ENCODE measurements at regions not wholly inside any gene's neighbourhood (a gene's known extent, or its start where the extent isn't known, plus 50 kb on each side); places are given as distances from the start of the nearest gene placed in this dataset.
"Not testable (repeated sequence)": the region's sequence is repeated elsewhere in the genome, so short reads cannot be mapped to it uniquely, and the experiment has no call there.

DNA sequence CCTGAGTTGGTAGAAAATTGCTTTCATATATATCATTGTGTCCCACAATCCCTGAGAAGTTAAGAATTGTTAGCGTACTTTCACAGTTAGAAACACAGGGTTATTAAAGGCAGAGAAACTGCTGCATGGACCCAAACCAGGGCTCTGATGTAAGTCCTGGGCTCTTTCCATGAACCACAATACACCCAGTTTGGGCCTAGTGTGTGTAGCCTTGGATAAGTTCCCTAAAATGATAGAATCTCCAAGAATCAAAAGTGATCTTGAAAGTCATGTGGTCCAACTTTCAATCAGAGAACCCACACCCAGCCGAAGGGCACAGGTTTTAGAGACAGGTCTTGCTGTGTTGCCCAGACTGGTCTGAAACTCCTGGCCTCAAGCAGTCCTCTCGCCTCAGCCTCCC lies 257.8 kb upstream of the KLF3 start:
- H3K9me3 ChIP-seq (ENCODE audit: control insufficient read depth in 1 of 2, low read length in 2 of 2) = no peaks in the 10 kb centered on the region
- no peak overlapping the region for H3K4me3 ChIP-seq (ENCODE audit: low read depth in 1 of 2, low read length in 2 of 2)
- H3K27me3 ChIP-seq (ENCODE audit: control insufficient read depth in 1 of 2, insufficient read depth in 2 of 2, low read length in 2 of 2) = no peaks in the 10 kb centered on the region
- H3K36me3 ChIP-seq (ENCODE audit: control insufficient read depth in 1 of 2, insufficient read depth in 2 of 2, low read length in 2 of 2) = no peaks in the 10 kb centered on the region
- no peak overlapping the region for H3K27ac ChIP-seq (ENCODE audit: low read depth, low read length)
- H3K4me1 ChIP-seq (ENCODE audit: control insufficient read depth in 1 of 2, insufficient read depth in 2 of 2, low read length in 2 of 2) = peaks cover 0 to 4% of the 10 kb centered on the region in 2 donors
- no peak overlapping the region for H3K9ac ChIP-seq (ENCODE audit: low read depth in 1 of 2, low read length in 2 of 2)

DNA sequence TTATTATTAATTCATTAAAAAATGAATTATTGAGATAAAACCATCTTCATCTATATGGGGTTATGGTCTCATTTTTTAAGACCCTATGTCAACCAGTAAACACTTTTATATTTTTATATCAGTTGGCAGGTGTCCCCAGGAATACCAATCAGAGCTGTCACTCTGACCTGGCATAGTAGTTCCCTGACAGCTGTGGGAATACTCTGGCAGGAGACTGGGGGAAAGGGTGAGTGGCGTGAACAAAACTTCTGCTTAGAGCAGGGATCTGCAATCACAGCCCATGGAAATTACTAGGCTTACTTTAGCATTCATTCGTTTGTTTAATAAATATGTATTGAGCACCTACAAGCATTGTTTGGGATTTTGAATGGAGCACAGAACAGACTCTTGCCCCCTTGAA lies 254.1 kb upstream of the KLF3 start:
- Histone ChIP-seq H3K4me3 (ENCODE audit: low read depth in 1 of 2, low read length in 2 of 2) (no peak overlapping the region), H3K27me3 (ENCODE audit: control insufficient read depth in 1 of 2, insufficient read depth in 2 of 2, low read length in 2 of 2) (no peaks in the 10 kb centered on the region), H3K4me1 (ENCODE audit: control insufficient read depth in 1 of 2, insufficient read depth in 2 of 2, low read length in 2 of 2) (peaks cover 14 to 34% of the 10 kb centered on the region in 2 donors), H3K9me3 (ENCODE audit: control insufficient read depth in 1 of 2, low read length in 2 of 2) (no peaks in the 10 kb centered on the region), H3K36me3 (ENCODE audit: control insufficient read depth in 1 of 2, insufficient read depth in 2 of 2, low read length in 2 of 2) (no peaks in the 10 kb centered on the region), H3K9ac (ENCODE audit: low read depth in 1 of 2, low read length in 2 of 2) (no peak overlapping the region), H3K27ac (ENCODE audit: low read depth, low read length) (no peak overlapping the region)

- no peak overlapping the region for H3K27ac ChIP-seq (ENCODE audit: low read depth, low read length)
- H3K36me3 ChIP-seq (ENCODE audit: control insufficient read depth in 1 of 2, insufficient read depth in 2 of 2, low read length in 2 of 2) = no peaks in the 10 kb centered on the region
- H3K4me1 ChIP-seq (ENCODE audit: control insufficient read depth in 1 of 2, insufficient read depth in 2 of 2, low read length in 2 of 2) = peaks cover 14 to 37% of the 10 kb centered on the region in 2 donors
Observed at GRCh38 chr4:38411092-38411491, 252.9 kb upstream of the KLF3 start.

GRCh38 chr4:38411981-38412536 lies 251.9 kb upstream of the KLF3 start:
- peaks cover 14 to 37% of the 10 kb centered on the region in 2 donors for H3K4me1 ChIP-seq (ENCODE audit: control insufficient read depth in 1 of 2, insufficient read depth in 2 of 2, low read length in 2 of 2)
- no peaks in the 10 kb centered on the region for H3K9me3 ChIP-seq (ENCODE audit: control insufficient read depth in 1 of 2, low read length in 2 of 2)
- no peaks in the 10 kb centered on the region for H3K27me3 ChIP-seq (ENCODE audit: control insufficient read depth in 1 of 2, insufficient read depth in 2 of 2, low read length in 2 of 2)
- no peaks in the 10 kb centered on the region for H3K36me3 ChIP-seq (ENCODE audit: control insufficient read depth in 1 of 2, insufficient read depth in 2 of 2, low read length in 2 of 2)
- H3K4me3 ChIP-seq (ENCODE audit: low read depth in 1 of 2, low read length in 2 of 2) = no peak overlapping the region
- peak overlapping the region in 1 of 2 donors; percentile 27 for H3K9ac ChIP-seq (ENCODE audit: low read depth in 1 of 2, low read length in 2 of 2)
- no peak overlapping the region for H3K27ac ChIP-seq (ENCODE audit: low read depth, low read length)

More at GRCh38 chr4:38411092-38411491, 252.9 kb upstream of the KLF3 start:
- Histone ChIP-seq H3K27me3 (ENCODE audit: control insufficient read depth in 1 of 2, insufficient read depth in 2 of 2, low read length in 2 of 2) (no peaks in the 10 kb centered on the region), H3K4me3 (ENCODE audit: low read depth in 1 of 2, low read length in 2 of 2) (no peak overlapping the region), H3K9ac (ENCODE audit: low read depth in 1 of 2, low read length in 2 of 2) (no peak overlapping the region), H3K9me3 (ENCODE audit: control insufficient read depth in 1 of 2, low read length in 2 of 2) (no peaks in the 10 kb centered on the region)

DNA sequence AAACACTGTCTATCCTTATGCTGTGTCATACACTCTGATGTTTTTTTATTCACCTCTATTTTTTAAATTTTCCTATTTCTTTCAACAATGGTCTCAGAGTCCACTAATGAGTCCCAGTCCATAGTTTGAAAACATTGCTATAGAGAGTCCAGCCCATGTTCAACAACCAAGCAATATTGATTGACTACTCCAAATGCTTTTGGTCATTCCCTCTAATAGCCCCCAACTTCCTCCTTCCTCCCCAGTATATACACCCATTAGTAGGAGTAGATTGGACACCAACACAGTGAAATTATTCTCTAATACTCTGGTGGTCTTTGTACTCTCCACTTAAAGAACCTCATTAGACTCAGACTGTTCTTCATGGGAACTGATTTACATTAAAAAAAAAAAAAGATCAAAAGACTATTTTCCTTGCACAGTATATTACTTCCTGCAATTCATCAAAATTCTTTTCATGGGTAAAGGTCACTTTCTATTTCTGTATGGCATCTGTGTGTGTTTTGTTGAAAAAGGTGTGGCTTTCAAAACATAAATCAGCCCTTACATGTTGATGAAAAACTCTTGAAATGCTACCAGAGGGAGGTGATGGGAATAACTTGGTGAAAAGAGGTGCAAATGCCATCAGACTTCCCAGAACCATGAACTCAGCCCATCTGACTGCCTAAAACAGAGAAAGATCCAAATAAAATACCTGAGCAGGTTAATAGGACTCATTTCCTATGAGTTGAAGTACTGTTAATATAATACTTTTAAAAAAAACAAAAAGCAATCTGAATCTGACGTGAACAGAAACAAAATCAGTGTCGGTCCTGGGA lies 250.3 kb upstream of the KLF3 start:
- H3K9me3 ChIP-seq (ENCODE audit: control insufficient read depth in 1 of 2, low read length in 2 of 2) = no peaks in the 10 kb centered on the region
- no peaks in the 10 kb centered on the region for H3K36me3 ChIP-seq (ENCODE audit: control insufficient read depth in 1 of 2, insufficient read depth in 2 of 2, low read length in 2 of 2)
- peaks cover 14 to 37% of the 10 kb centered on the region in 2 donors for H3K4me1 ChIP-seq (ENCODE audit: control insufficient read depth in 1 of 2, insufficient read depth in 2 of 2, low read length in 2 of 2)
- H3K27me3 ChIP-seq (ENCODE audit: control insufficient read depth in 1 of 2, insufficient read depth in 2 of 2, low read length in 2 of 2) = no peaks in the 10 kb centered on the region
- peak overlapping the region; percentile 30 for H3K4me3 ChIP-seq (ENCODE audit: low read depth in 1 of 2, low read length in 2 of 2)
- peak overlapping the region; percentile 11 for H3K27ac ChIP-seq (ENCODE audit: low read depth, low read length)
- no peak overlapping the region for H3K9ac ChIP-seq (ENCODE audit: low read depth in 1 of 2, low read length in 2 of 2)

- no peak overlapping the region for H3K27ac ChIP-seq (ENCODE audit: low read depth, low read length)
- H3K4me1 ChIP-seq (ENCODE audit: control insufficient read depth in 1 of 2, insufficient read depth in 2 of 2, low read length in 2 of 2) = peaks cover 14 to 37% of the 10 kb centered on the region in 2 donors
- no peak overlapping the region for H3K9ac ChIP-seq (ENCODE audit: low read depth in 1 of 2, low read length in 2 of 2)
- H3K27me3 ChIP-seq (ENCODE audit: control insufficient read depth in 1 of 2, insufficient read depth in 2 of 2, low read length in 2 of 2) = no peaks in the 10 kb centered on the region
- no peak overlapping the region for H3K4me3 ChIP-seq (ENCODE audit: low read depth in 1 of 2, low read length in 2 of 2)
- no peaks in the 10 kb centered on the region for H3K36me3 ChIP-seq (ENCODE audit: control insufficient read depth in 1 of 2, insufficient read depth in 2 of 2, low read length in 2 of 2)
- H3K9me3 ChIP-seq (ENCODE audit: control insufficient read depth in 1 of 2, low read length in 2 of 2) = no peaks in the 10 kb centered on the region
Observed at GRCh38 chr4:38414410-38414809, 249.6 kb upstream of the KLF3 start.

GRCh38 chr4:38415682-38416081 lies 248.3 kb upstream of the KLF3 start:
- Histone ChIP-seq H3K4me1 (ENCODE audit: control insufficient read depth in 1 of 2, insufficient read depth in 2 of 2, low read length in 2 of 2) (peaks cover 11 to 37% of the 10 kb centered on the region in 2 donors), H3K9ac (ENCODE audit: low read depth in 1 of 2, low read length in 2 of 2) (no peak overlapping the region), H3K27me3 (ENCODE audit: control insufficient read depth in 1 of 2, insufficient read depth in 2 of 2, low read length in 2 of 2) (no peaks in the 10 kb centered on the region), H3K4me3 (ENCODE audit: low read depth in 1 of 2, low read length in 2 of 2) (no peak overlapping the region), H3K9me3 (ENCODE audit: control insufficient read depth in 1 of 2, low read length in 2 of 2) (peaks cover 0 to 5% of the 10 kb centered on the region in 2 donors), H3K27ac (ENCODE audit: low read depth, low read length) (no peak overlapping the region), H3K36me3 (ENCODE audit: control insufficient read depth in 1 of 2, insufficient read depth in 2 of 2, low read length in 2 of 2) (no peaks in the 10 kb centered on the region)

GRCh38 chr4:38416450-38417014 lies 247.5 kb upstream of the KLF3 start:
- H3K9me3 ChIP-seq (ENCODE audit: control insufficient read depth in 1 of 2, low read length in 2 of 2) = peaks cover 0 to 5% of the 10 kb centered on the region in 2 donors
- H3K9ac ChIP-seq (ENCODE audit: low read depth in 1 of 2, low read length in 2 of 2) = no peak overlapping the region
- no peak overlapping the region for H3K4me3 ChIP-seq (ENCODE audit: low read depth in 1 of 2, low read length in 2 of 2)
- H3K27me3 ChIP-seq (ENCODE audit: control insufficient read depth in 1 of 2, insufficient read depth in 2 of 2, low read length in 2 of 2) = no peaks in the 10 kb centered on the region
- no peaks in the 10 kb centered on the region for H3K36me3 ChIP-seq (ENCODE audit: control insufficient read depth in 1 of 2, insufficient read depth in 2 of 2, low read length in 2 of 2)
- peaks cover 9 to 35% of the 10 kb centered on the region in 2 donors for H3K4me1 ChIP-seq (ENCODE audit: control insufficient read depth in 1 of 2, insufficient read depth in 2 of 2, low read length in 2 of 2)
- no peak overlapping the region for H3K27ac ChIP-seq (ENCODE audit: low read depth, low read length)

- not testable (repeated sequence) for H3K9me3 ChIP-seq (ENCODE audit: control insufficient read depth in 1 of 2, low read length in 2 of 2); H3K27me3 ChIP-seq (ENCODE audit: control insufficient read depth in 1 of 2, insufficient read depth in 2 of 2, low read length in 2 of 2); H3K9ac ChIP-seq (ENCODE audit: low read depth in 1 of 2, low read length in 2 of 2); H3K4me3 ChIP-seq (ENCODE audit: low read depth in 1 of 2, low read length in 2 of 2); H3K36me3 ChIP-seq (ENCODE audit: control insufficient read depth in 1 of 2, insufficient read depth in 2 of 2, low read length in 2 of 2); H3K27ac ChIP-seq (ENCODE audit: low read depth, low read length)
- H3K4me1 ChIP-seq (ENCODE audit: control insufficient read depth in 1 of 2, insufficient read depth in 2 of 2, low read length in 2 of 2) = peaks cover 0 to 11% of the 10 kb centered on the region in 2 donors
Observed at GRCh38 chr4:38420254-38420653, 243.7 kb upstream of the KLF3 start.

DNA sequence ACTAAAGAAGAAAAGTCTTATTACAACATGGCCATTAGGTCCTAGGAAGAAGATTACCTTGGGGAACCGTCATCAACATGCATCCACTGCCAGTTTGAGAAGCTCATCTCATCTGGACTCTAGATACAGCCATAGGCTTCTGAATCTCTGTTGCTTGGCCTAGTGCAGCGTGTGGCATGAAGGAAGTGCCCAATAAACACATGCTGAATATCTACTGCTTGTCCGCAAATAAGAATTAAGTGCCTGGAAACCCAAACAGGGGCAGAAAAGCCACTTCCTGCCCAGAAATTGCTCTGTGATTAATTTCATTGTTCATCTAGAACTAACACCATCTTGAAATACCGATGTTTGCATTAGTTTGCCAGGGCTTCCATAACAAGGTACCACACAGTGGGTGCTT lies 241.1 kb upstream of the KLF3 start:
- H3K27me3 ChIP-seq (ENCODE audit: control insufficient read depth in 1 of 2, insufficient read depth in 2 of 2, low read length in 2 of 2) = no peaks in the 10 kb centered on the region
- peaks cover 0 to 7% of the 10 kb centered on the region in 2 donors for H3K4me1 ChIP-seq (ENCODE audit: control insufficient read depth in 1 of 2, insufficient read depth in 2 of 2, low read length in 2 of 2)

More for the DNA sequence above, 241.1 kb upstream of the KLF3 start:
- H3K9me3 ChIP-seq (ENCODE audit: control insufficient read depth in 1 of 2, low read length in 2 of 2) = peaks cover 0 to 5% of the 10 kb centered on the region in 2 donors
- no peak overlapping the region for H3K4me3 ChIP-seq (ENCODE audit: low read depth in 1 of 2, low read length in 2 of 2)
- H3K27ac ChIP-seq (ENCODE audit: low read depth, low read length) = no peak overlapping the region
- no peak overlapping the region for H3K9ac ChIP-seq (ENCODE audit: low read depth in 1 of 2, low read length in 2 of 2)
- H3K36me3 ChIP-seq (ENCODE audit: control insufficient read depth in 1 of 2, insufficient read depth in 2 of 2, low read length in 2 of 2) = no peaks in the 10 kb centered on the region
